ENCODE measurements at regions not wholly inside any gene's neighbourhood (a gene's known extent, or its start where the extent isn't known, plus 50 kb on each side); places are given as distances from the start of the nearest gene placed in this dataset.

DNA sequence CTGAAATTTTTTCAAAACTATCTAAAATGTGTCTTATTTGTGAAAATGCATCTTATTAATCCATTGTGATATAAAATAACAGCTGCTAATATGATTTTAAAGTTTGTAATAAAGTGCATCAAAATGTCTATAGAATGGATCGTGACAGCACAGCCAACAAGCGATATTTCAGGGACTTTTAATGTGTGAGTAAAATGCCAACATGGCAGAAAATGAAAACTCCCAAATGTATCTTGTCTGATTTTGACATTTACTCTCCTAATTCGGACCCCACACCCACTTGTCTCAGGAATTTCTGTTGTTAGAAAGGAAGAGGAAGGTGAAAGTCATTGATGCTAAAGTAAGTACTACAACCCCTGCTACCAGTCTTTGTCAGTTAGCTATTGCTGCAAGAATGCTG is 273.9 kb downstream of the SATB1 start:
- peaks cover 0 to 4% (median 0%) of the 10 kb centered on the region in 4 experiments; a peak in 2 of 7 replicates for H3K4me1 ChIP-seq (replicated peaks in 1 of 4; ENCODE audit: control insufficient read depth in 3 of 4, insufficient read depth in 4 of 4, low read length in 3 of 4)
- H2BK5ac ChIP-seq (ENCODE audit: low read depth, low read length) = no peak overlapping the region
- H3K79me1 ChIP-seq (ENCODE audit: low read depth, low read length) = no peaks in the 10 kb centered on the region
- no peaks in the 10 kb centered on the region for H3K79me2 ChIP-seq (ENCODE audit: control insufficient read depth in 1 of 2, insufficient read depth in 2 of 2, low read length in 2 of 2)
- no peak overlapping the region for H2BK12ac ChIP-seq (ENCODE audit: low read depth, low read length)
- H3K27ac ChIP-seq (ENCODE audit: low read depth, low read length) = no peak overlapping the region
- H3K4me3 ChIP-seq (ENCODE audit: extremely low read depth in 1 of 4, insufficient read depth in 2 of 4, low read depth in 3 of 4, low read length in 4 of 4) = no peak overlapping the region
- H4K91ac ChIP-seq (replicated peaks; ENCODE audit: insufficient read length, low read length) = no peak overlapping the region
- ChIA-PET CTCF (ENCODE audit: partially characterized antibody) (interaction anchor here (0.7 to 1.1 kb wide), 3 partner anchors 12 to 144 kb away, joined by 3 read pairs; no protein-coding TSS in a partner anchor), POLR2A (ENCODE audit: partially characterized antibody) (no interaction called here)
- no peak overlapping the region for H3K23ac ChIP-seq (ENCODE audit: insufficient read length)
- no peak overlapping the region for H2BK15ac ChIP-seq (ENCODE audit: low read length)
- TF ChIP-seq PHF8 (conservative IDR thresholded peaks at IDR 0.05; ENCODE audit: low read depth, low read length) (no peak), CEBPB (IDR thresholded peaks at IDR 0.05; ENCODE audit: low read depth, low read length) (no peak), GABPA (IDR thresholded peaks at IDR 0.05; ENCODE audit: borderline replicate concordance, insufficient read depth, low read length) (no peak), TAF1 (IDR thresholded peaks at IDR 0.05; ENCODE audit: low read depth, low read length) (no peak), SAP30 (IDR thresholded peaks at IDR 0.05; ENCODE audit: insufficient read depth, insufficient replicate concordance, low read length) (no peak), HDAC2 (IDR thresholded peaks at IDR 0.05; ENCODE audit: borderline replicate concordance in 1 of 2, low read depth in 2 of 2, low read length in 2 of 2) (no peak), NRF1 (IDR thresholded peaks at IDR 0.05; ENCODE audit: low read depth, low read length) (no peak), TCF12 (IDR thresholded peaks at IDR 0.05; ENCODE audit: low read depth, low read length) (no peak), E2F6 (IDR thresholded peaks at IDR 0.05) (no peak), SP1 (IDR thresholded peaks at IDR 0.05; ENCODE audit: low read depth, low read length) (no peak)
- TF ChIP-seq, protein P1, sequence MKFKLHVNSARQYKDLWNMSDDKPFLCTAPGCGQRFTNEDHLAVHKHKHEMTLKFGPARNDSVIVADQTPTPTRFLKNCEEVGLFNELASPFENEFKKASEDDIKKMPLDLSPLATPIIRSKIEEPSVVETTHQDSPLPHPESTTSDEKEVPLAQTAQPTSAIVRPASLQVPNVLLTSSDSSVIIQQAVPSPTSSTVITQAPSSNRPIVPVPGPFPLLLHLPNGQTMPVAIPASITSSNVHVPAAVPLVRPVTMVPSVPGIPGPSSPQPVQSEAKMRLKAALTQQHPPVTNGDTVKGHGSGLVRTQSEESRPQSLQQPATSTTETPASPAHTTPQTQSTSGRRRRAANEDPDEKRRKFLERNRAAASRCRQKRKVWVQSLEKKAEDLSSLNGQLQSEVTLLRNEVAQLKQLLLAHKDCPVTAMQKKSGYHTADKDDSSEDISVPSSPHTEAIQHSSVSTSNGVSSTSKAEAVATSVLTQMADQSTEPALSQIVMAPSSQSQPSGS (IDR thresholded peaks at IDR 0.05; ENCODE audit: low read length) = no peak
- no peaks in the 10 kb centered on the region for H3K36me3 ChIP-seq (ENCODE audit: control insufficient read depth in 2 of 4, insufficient read depth in 4 of 4, low read length in 3 of 4)
- no peaks in the 10 kb centered on the region for H4K20me1 ChIP-seq (replicated peaks in 1 of 2; ENCODE audit: control insufficient read depth in 1 of 2, insufficient read depth in 2 of 2, low read length in 2 of 2)
- no peak overlapping the region for H4K8ac ChIP-seq (ENCODE audit: extremely low read depth, insufficient read depth, low read length)
- H4K5ac ChIP-seq (ENCODE audit: insufficient read length, low read depth, low read length) = no peak overlapping the region
- WGBS, 2 experiments (ENCODE audit: extremely low coverage in 1 of 2, insufficient coverage in 1 of 2, insufficient read length in 1 of 2, insufficient replicate concordance in 2 of 2, low coverage in 1 of 2, low lambda C conversion rate in 2 of 2, missing lambda C conversion rate in 1 of 2) = 91% methylated on average over 3 of the region's 3 CpGs; no CpG with 5 or more reads in 1 of the 2 experiments
- DNase-seq (ENCODE audit: low read depth in 1 of 2, low spot score in 2 of 2) = no peak
- no peak overlapping the region for H2BK20ac ChIP-seq (ENCODE audit: low read length)
- no peak overlapping the region for H3K4ac ChIP-seq (replicated peaks; ENCODE audit: insufficient read length, low read depth, low read length)
- H3K23me2 ChIP-seq (ENCODE audit: low read depth, low read length) = no peaks in the 10 kb centered on the region
- H3K27me3 ChIP-seq (replicated peaks in 1 of 4; ENCODE audit: control insufficient read depth in 3 of 4, extremely low read depth in 1 of 4, insufficient read depth in 3 of 4, low read length in 3 of 4) = no peaks in the 10 kb centered on the region
- H3K9ac ChIP-seq (replicated peaks in 1 of 4; ENCODE audit: extremely low read depth in 1 of 4, low read depth in 3 of 4, low read length in 3 of 4) = no peak overlapping the region
- H3K14ac ChIP-seq (ENCODE audit: insufficient read length) = no peak overlapping the region
- no peak overlapping the region for H3K56ac ChIP-seq (replicated peaks; ENCODE audit: insufficient read length, low read depth, low read length)
- no peak overlapping the region for H3K18ac ChIP-seq (ENCODE audit: extremely low read depth, low read length)
- H3K9me3 ChIP-seq (ENCODE audit: insufficient read depth in 2 of 2, low read depth in 1 of 2, low read length in 1 of 2) = no peaks in the 10 kb centered on the region
- H2AFZ ChIP-seq (ENCODE audit: low read length) = no peak overlapping the region
- no peak for FAIRE-seq
- no peak overlapping the region for H2BK120ac ChIP-seq (replicated peaks; ENCODE audit: low read depth, low read length)
- H3K4me2 ChIP-seq (ENCODE audit: insufficient read depth in 1 of 2, low read depth in 2 of 2, low read length in 2 of 2) = no peak overlapping the region
- H2AK5ac ChIP-seq (ENCODE audit: low read depth, low read length) = no peak overlapping the region

Data from H1 (cell line).